ENCODE measurements at regions not wholly inside any gene's neighbourhood (a gene's known extent, or its start where the extent isn't known, plus 50 kb on each side); places are given as distances from the start of the nearest gene placed in this dataset.

DNA sequence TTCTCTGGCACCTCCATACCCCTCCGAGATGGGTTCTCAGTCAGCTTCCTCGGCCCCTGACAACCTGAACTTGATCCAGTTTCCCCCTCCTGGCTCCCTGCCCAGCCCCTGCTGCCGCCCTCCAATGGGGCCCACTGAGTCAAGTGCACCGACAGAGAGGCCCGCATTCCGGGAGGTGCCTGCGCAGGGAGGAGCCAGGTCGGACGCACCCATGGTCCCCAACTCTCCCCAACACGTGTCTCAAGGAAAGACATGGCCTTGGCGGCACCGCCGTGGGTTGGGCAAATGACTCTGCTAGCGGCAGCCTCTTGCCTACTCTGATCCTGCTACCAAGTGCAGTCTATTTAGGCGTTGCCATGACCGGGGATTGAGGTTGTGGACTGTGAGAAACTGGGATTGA is 275.3 kb downstream of the SNX13 start:
- TF ChIP-seq POLR2AphosphoS5 (IDR thresholded peaks at IDR 0.05): no peak
- TF ChIP-seq CTCF (IDR thresholded peaks at IDR 0.05): no peak
